Prostate gland (tissue), 2 donors: ENCODE measurements at regions not wholly inside any gene's neighbourhood (a gene's known extent, or its start where the extent isn't known, plus 50 kb on each side); places are given as distances from the start of the nearest gene placed in this dataset.
"Not testable (repeated sequence)": the region's sequence is repeated elsewhere in the genome, so short reads cannot be mapped to it uniquely, and the experiment has no call there.

Source experiments
- DNase-seq: peaks from one replicate; pipeline ENCODE4 v3.0.0-alpha.2; 2019; ENCODE audit warnings: low spot score
- H3K27ac ChIP-seq, 2 donors: fragments of 200-600 bp; sonication (generic); 2 replicates each; pipeline ENCODE4 v1.5.1; 2017 to 2019
- H3K27me3 ChIP-seq: fragments of 200-600 bp; sonication (generic); replicated peaks from 2 replicates; pipeline ENCODE4 v1.5.1; 2019; ENCODE audit not compliant: insufficient read depth
- H3K36me3 ChIP-seq, 2 donors: fragments of 200-600 bp; sonication (generic); 1 replicate in 1 of 2; 2 replicates in 1 of 2; pipeline versions ENCODE4 v1.5.1 to v1.8.1; 2017 to 2019
- H3K4me1 ChIP-seq: fragments of 200-600 bp; sonication (generic); replicated peaks from 2 replicates; pipeline ENCODE4 v1.5.1; 2019
- H3K4me3 ChIP-seq, 2 donors: fragments of 200-600 bp; sonication (generic); 2 replicates each; pipeline ENCODE4 v1.5.1; 2017 to 2019
- H3K9me3 ChIP-seq: fragments of 200-600 bp; sonication (generic); 2 replicates; pipeline ENCODE4 v1.5.1; 2017
- POLR2A ChIP-seq: fragments of 450-650 bp; IDR thresholded peaks from one replicate; pipeline ENCODE4 v1.6.1; 2016; ENCODE audit warnings: antibody characterized with exemption, mild to moderate bottlenecking
- POLR2AphosphoS5 ChIP-seq: sonication (generic); formaldehyde crosslinking; IDR thresholded peaks from one replicate; pipeline ENCODE4 v1.6.1; 2017; ENCODE audit warnings: antibody characterized with exemption
- WGBS: methylation state at CpG from one replicate; pipeline ENCODE4 v1.1.5; 2018; 5-methylcytosine and 5-hydroxymethylcytosine counted together
- intact Hi-C: fragments of 100-400 bp; cut with DNase I; formaldehyde crosslinking; loops from one replicate; pipeline ENCODE4 v1.14.2; 2022
- TF ChIP-seq, protein P1 (sequence below), 4 experiments: fragments of 200-600 bp in 2 of 4; fragments of 450-650 bp in 2 of 4; sonication (generic) in 2 of 4; IDR thresholded peaks; 1 replicate in 3 of 4; 2 replicates in 1 of 4; pipeline ENCODE4 v1.5.1; 2016 to 2019; ENCODE audit warnings: antibody characterized with exemption in 4 of 4, mild to moderate bottlenecking in 2 of 4, moderate library complexity in 2 of 4

- Histone ChIP-seq H3K9me3 (no peaks in the 10 kb centered on the region), H3K36me3 (no peaks in the 10 kb centered on the region), H3K27ac (no peak overlapping the region), H3K27me3 (no peaks in the 10 kb centered on the region), H3K4me1 (no peaks in the 10 kb centered on the region), H3K4me3 (no peak overlapping the region)
- DNase-seq, result no peak
- intact Hi-C loops, result no loop called here
- WGBS, result 88% methylated on average over 1 of the region's 1 CpG
- TF ChIP-seq POLR2A, result no peak
These were observed 318.7 kb downstream of the RFPL4B start for GRCh38 chr6:112665815-112666214.

- no peak overlapping the region for H3K27ac ChIP-seq
- H3K36me3 ChIP-seq, result no peaks in the 10 kb centered on the region
- no peak for DNase-seq
- no peaks in the 10 kb centered on the region for H3K4me1 ChIP-seq
- H3K9me3 ChIP-seq, result no peaks in the 10 kb centered on the region
- H3K4me3 ChIP-seq, result no peak overlapping the region
- intact Hi-C loops, result no loop called here
- TF ChIP-seq POLR2A (no peak), POLR2AphosphoS5 (no peak)
- TF ChIP-seq, protein P1, sequence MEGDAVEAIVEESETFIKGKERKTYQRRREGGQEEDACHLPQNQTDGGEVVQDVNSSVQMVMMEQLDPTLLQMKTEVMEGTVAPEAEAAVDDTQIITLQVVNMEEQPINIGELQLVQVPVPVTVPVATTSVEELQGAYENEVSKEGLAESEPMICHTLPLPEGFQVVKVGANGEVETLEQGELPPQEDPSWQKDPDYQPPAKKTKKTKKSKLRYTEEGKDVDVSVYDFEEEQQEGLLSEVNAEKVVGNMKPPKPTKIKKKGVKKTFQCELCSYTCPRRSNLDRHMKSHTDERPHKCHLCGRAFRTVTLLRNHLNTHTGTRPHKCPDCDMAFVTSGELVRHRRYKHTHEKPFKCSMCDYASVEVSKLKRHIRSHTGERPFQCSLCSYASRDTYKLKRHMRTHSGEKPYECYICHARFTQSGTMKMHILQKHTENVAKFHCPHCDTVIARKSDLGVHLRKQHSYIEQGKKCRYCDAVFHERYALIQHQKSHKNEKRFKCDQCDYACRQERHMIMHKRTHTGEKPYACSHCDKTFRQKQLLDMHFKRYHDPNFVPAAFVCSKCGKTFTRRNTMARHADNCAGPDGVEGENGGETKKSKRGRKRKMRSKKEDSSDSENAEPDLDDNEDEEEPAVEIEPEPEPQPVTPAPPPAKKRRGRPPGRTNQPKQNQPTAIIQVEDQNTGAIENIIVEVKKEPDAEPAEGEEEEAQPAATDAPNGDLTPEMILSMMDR (IDR thresholded peaks at IDR 0.05), result no peak
- no peaks in the 10 kb centered on the region for H3K27me3 ChIP-seq
These were observed 320.3 kb downstream of the RFPL4B start for GRCh38 chr6:112667427-112667826.

DNA sequence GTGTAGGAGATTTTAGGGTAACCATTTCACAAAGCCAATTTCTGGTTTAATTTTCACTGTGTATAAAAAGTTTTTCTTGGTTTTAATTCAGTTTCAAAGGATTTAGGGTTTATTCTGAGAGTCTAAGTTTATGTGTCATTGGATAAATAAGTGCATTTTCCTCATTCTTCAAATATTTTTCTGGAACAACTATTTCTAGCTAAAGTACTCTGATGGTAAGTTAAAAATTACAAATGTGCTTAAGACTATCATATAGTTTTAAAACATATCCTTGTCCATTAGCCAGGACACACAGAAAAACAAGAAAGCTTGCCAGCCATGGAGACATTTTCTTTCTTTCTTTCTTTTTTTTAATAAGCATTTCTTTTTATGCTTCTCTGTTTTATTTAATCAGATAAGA is 333.0 kb downstream of the RFPL4B start:
- no peak overlapping the region for H3K4me3 ChIP-seq
- H3K4me1 ChIP-seq, result no peaks in the 10 kb centered on the region
- no peaks in the 10 kb centered on the region for H3K9me3 ChIP-seq
- DNase-seq, result no peak
- no peaks in the 10 kb centered on the region for H3K27me3 ChIP-seq
- intact Hi-C loops, result no loop called here
- H3K36me3 ChIP-seq, result no peaks in the 10 kb centered on the region
- TF ChIP-seq POLR2A (no peak), POLR2AphosphoS5 (no peak)
- TF ChIP-seq, protein P1 (IDR thresholded peaks at IDR 0.05), result no peak
- no peak overlapping the region for H3K27ac ChIP-seq

- H3K36me3 ChIP-seq, result no peaks in the 10 kb centered on the region
- no peaks in the 10 kb centered on the region for H3K9me3 ChIP-seq
- intact Hi-C loops, result no loop called here
- no peak for DNase-seq
- no peak for TF ChIP-seq POLR2A
- TF ChIP-seq POLR2AphosphoS5, result no peak
- TF ChIP-seq, protein P1 (IDR thresholded peaks at IDR 0.05), result no peak
- H3K4me3 ChIP-seq, result no peak overlapping the region
- no peak overlapping the region for H3K27ac ChIP-seq
- 56% methylated on average over 5 of the region's 5 CpGs for WGBS
- no peaks in the 10 kb centered on the region for H3K27me3 ChIP-seq
- H3K4me1 ChIP-seq, result no peaks in the 10 kb centered on the region
These were observed 334.9 kb downstream of the RFPL4B start for GRCh38 chr6:112682071-112682470.

DNA sequence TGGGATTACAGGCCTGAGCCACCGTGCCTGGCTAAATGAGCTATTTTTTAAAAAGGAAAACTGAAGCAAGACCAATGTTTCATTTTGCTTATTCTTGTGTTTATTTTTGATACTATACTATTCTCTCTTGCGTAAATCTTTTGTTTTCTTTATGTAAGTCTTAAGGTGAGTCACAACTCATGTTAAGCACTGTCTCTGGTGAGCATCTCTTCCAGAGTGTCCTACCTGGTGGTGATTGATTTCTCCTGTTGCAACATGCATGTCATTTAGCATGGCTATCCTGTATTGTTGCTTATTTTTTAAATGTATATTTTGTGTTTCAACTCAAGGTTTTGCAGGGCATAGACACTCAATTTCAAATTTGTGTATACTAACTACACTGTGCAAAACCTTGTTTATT is 336.0 kb downstream of the RFPL4B start:
- no peaks in the 10 kb centered on the region for H3K4me1 ChIP-seq
- no peak overlapping the region for H3K27ac ChIP-seq
- TF ChIP-seq POLR2A, result no peak
- TF ChIP-seq, protein P1 (IDR thresholded peaks at IDR 0.05), result no peak
- no peak for TF ChIP-seq POLR2AphosphoS5
- H3K27me3 ChIP-seq, result no peaks in the 10 kb centered on the region
- H3K36me3 ChIP-seq, result no peaks in the 10 kb centered on the region
- no peak for DNase-seq
- intact Hi-C loops, result no loop called here
- no peak overlapping the region for H3K4me3 ChIP-seq
- H3K9me3 ChIP-seq, result no peaks in the 10 kb centered on the region
- WGBS, result 76% methylated on average over 2 of the region's 2 CpGs

- 32% methylated on average over 3 of the region's 3 CpGs for WGBS
- no peak for DNase-seq
- Histone ChIP-seq H3K36me3 (no peaks in the 10 kb centered on the region), H3K4me3 (no peak overlapping the region), H3K9me3 (no peaks in the 10 kb centered on the region), H3K27me3 (no peaks in the 10 kb centered on the region), H3K27ac (no peak overlapping the region), H3K4me1 (no peaks in the 10 kb centered on the region)
- TF ChIP-seq, protein P1 (IDR thresholded peaks at IDR 0.05), result no peak
- TF ChIP-seq POLR2A (no peak), POLR2AphosphoS5 (no peak)
- intact Hi-C loops, result no loop called here
These were observed 336.8 kb downstream of the RFPL4B start for GRCh38 chr6:112683926-112684325.

- H3K27ac ChIP-seq, H3K4me3 ChIP-seq, H3K36me3 ChIP-seq, H3K4me1 ChIP-seq, DNase-seq, intact Hi-C loops, H3K9me3 ChIP-seq, H3K27me3 ChIP-seq: not testable (repeated sequence)
- 92% methylated on average over 15 of the region's 15 CpGs for WGBS
These were observed 338.5 kb downstream of the RFPL4B start for GRCh38 chr6:112685521-112686220.
